Astrocyte (in vitro differentiated cells and primary cell): ENCODE measurements at regions not wholly inside any gene's neighbourhood (a gene's known extent, or its start where the extent isn't known, plus 50 kb on each side); places are given as distances from the start of the nearest gene placed in this dataset.

ENCODE experiments used
- CTCF ChIP-seq: IDR thresholded peaks from 2 replicates; pipeline ENCODE4 v1.5.1; 2011; ENCODE audit warnings: low read depth, mild to moderate bottlenecking, inconsistent platforms, low read length, moderate library complexity; ENCODE audit not compliant: insufficient read depth
- EZH2 ChIP-seq: IDR thresholded peaks from 2 replicates; pipeline ENCODE4 v1.6.1; 2012; ENCODE audit warnings: mild to moderate bottlenecking, low read length, inconsistent platforms; ENCODE audit not compliant: insufficient read depth

- TF ChIP-seq CTCF (no peak), EZH2 (no peak)
Observed at GRCh38 chr2:104444392-104444791, 409.5 kb upstream of the POU3F3 start.
